H1 (cell line): ENCODE measurements at regions not wholly inside any gene's neighbourhood (a gene's known extent, or its start where the extent isn't known, plus 50 kb on each side); places are given as distances from the start of the nearest gene placed in this dataset.

Experiments used
- BRCA1 ChIP-seq: IDR thresholded peaks from 2 replicates; pipeline ENCODE4 v1.6.1; 2012; ENCODE audit warnings: low read depth, low read length, improper control_type of control experiment
- CBX8 ChIP-seq: fragments of 300-800, 300-1000 bp; sonication (generic); IDR thresholded peaks from 2 replicates; pipeline ENCODE4 v1.7.1; 2016; ENCODE audit warnings: low read depth, low read length, borderline replicate concordance
- CREB1 ChIP-seq: IDR thresholded peaks from 2 replicates; pipeline ENCODE4 v1.6.1; 2012; ENCODE audit warnings: inconsistent platforms
- KDM4A ChIP-seq: IDR thresholded peaks from one replicate; pipeline ENCODE4 v1.7.1; 2012; ENCODE audit warnings: low read depth, mild to moderate bottlenecking, moderate library complexity, low read length, inconsistent platforms; ENCODE audit not compliant: severe bottlenecking
- SRF ChIP-seq: IDR thresholded peaks from 2 replicates; pipeline ENCODE4 v1.6.1; 2011; ENCODE audit warnings: mild to moderate bottlenecking, low read depth, low read length, moderate library complexity

GRCh38 chr9:2354216-2354615 is 267.4 kb upstream of the VLDLR start (continued):
- TF ChIP-seq SRF (no peak), KDM4A (no peak), CBX8 (no peak), CREB1 (no peak), BRCA1 (no peak)
